IPS DF 6.9 (cell line): ENCODE measurements at regions not wholly inside any gene's neighbourhood (a gene's known extent, or its start where the extent isn't known, plus 50 kb on each side); places are given as distances from the start of the nearest gene placed in this dataset.
"Not testable (repeated sequence)": the region's sequence is repeated elsewhere in the genome, so short reads cannot be mapped to it uniquely, and the experiment has no call there.

Experiments used
- DNase-seq: peaks from one replicate; pipeline ENCODE4 v3.0.0-alpha.2; 2013; ENCODE audit warnings: low read depth, low spot score
- H3K27ac ChIP-seq: one replicate; pipeline ENCODE4 v1.5.1; 2013; ENCODE audit warnings: low read length, control low read depth
- H3K27me3 ChIP-seq: 2 replicates; pipeline ENCODE4 v1.6.1; 2013; ENCODE audit warnings: mild to moderate bottlenecking, low read length; ENCODE audit not compliant: control insufficient read depth, insufficient read depth
- H3K36me3 ChIP-seq: 2 replicates; pipeline ENCODE4 v1.6.1; 2013; ENCODE audit warnings: low read length; ENCODE audit not compliant: control insufficient read depth, insufficient read depth
- H3K4me1 ChIP-seq: 2 replicates; pipeline ENCODE4 v1.6.1; 2013; ENCODE audit warnings: low read length; ENCODE audit not compliant: control insufficient read depth, insufficient read depth
- H3K4me3 ChIP-seq: 2 replicates; pipeline ENCODE4 v1.5.1; 2013; ENCODE audit warnings: mild to moderate bottlenecking, low read length
- H3K9me3 ChIP-seq: 2 replicates; pipeline ENCODE4 v1.6.1; 2013; ENCODE audit warnings: low read length, inconsistent platforms; ENCODE audit not compliant: control insufficient read depth, insufficient read depth
- WGBS: extraction: QIAGEN DNeasy Blood & Tissue Kit; methylation state at CpG from one replicate; pipeline ENCODE4 v1.1.7; 2013; ENCODE audit warnings: mixed read lengths, missing lambda C conversion rate; ENCODE audit not compliant: insufficient read length, insufficient coverage; 5-methylcytosine and 5-hydroxymethylcytosine counted together

GRCh38 chr5:86461169-86461956, 156.4 kb upstream of the COX7C start:
- H3K27ac ChIP-seq, result no peak overlapping the region
- H3K4me1 ChIP-seq, result no peaks in the 10 kb centered on the region; the same call in none of the 2 replicates
- no peak overlapping the region for H3K4me3 ChIP-seq
- H3K9me3 ChIP-seq, result no peaks in the 10 kb centered on the region; the same call in 1 of the 2 replicates
- no CpG with 5 or more reads among the region's 4 CpGs for WGBS
- H3K36me3 ChIP-seq, result no peaks in the 10 kb centered on the region
- DNase-seq, result no peak
- no peaks in the 10 kb centered on the region for H3K27me3 ChIP-seq

- WGBS, result no CpG with 5 or more reads among the region's 2 CpGs
These were observed 154.4 kb upstream of the COX7C start for GRCh38 chr5:86463339-86463738.

GRCh38 chr5:86465052-86465838, 152.5 kb upstream of the COX7C start:
- Histone ChIP-seq H3K27ac (no peak overlapping the region), H3K4me1 (no peaks in the 10 kb centered on the region; the same call in none of the 2 replicates), H3K9me3 (no peaks in the 10 kb centered on the region; the same call in 1 of the 2 replicates), H3K27me3 (no peaks in the 10 kb centered on the region), H3K4me3 (no peak overlapping the region), H3K36me3 (no peaks in the 10 kb centered on the region)
- WGBS, result no CpG with 5 or more reads among the region's 6 CpGs
- no peak for DNase-seq

More at GRCh38 chr5:86463339-86463738, 154.4 kb upstream of the COX7C start:
- Histone ChIP-seq H3K4me1 (no peaks in the 10 kb centered on the region; the same call in none of the 2 replicates), H3K36me3 (no peaks in the 10 kb centered on the region), H3K9me3 (no peaks in the 10 kb centered on the region; the same call in 1 of the 2 replicates), H3K27ac (no peak overlapping the region), H3K27me3 (no peaks in the 10 kb centered on the region), H3K4me3 (no peak overlapping the region)
- peak; percentile 58 for DNase-seq

- H3K4me1 ChIP-seq, DNase-seq, H3K4me3 ChIP-seq, H3K9me3 ChIP-seq, H3K27me3 ChIP-seq, H3K36me3 ChIP-seq, H3K27ac ChIP-seq: not testable (repeated sequence)
- no CpG with 5 or more reads among the region's 23 CpGs for WGBS
These were observed 151.0 kb upstream of the COX7C start for GRCh38 chr5:86466721-86467120.

GRCh38 chr5:86482008-86482407, 135.7 kb upstream of the COX7C start:
- Histone ChIP-seq H3K27me3 (no peaks in the 10 kb centered on the region), H3K27ac (no peak overlapping the region), H3K9me3 (no peaks in the 10 kb centered on the region), H3K4me3 (no peak overlapping the region), H3K4me1 (no peaks in the 10 kb centered on the region), H3K36me3 (no peaks in the 10 kb centered on the region)
- DNase-seq, result no peak
- WGBS, result no CpG with 5 or more reads among the region's 2 CpGs

GRCh38 chr5:86493777-86494176, 124.0 kb upstream of the COX7C start:
- no CpG with 5 or more reads among the region's 1 CpG for WGBS
- no peak for DNase-seq
- Histone ChIP-seq H3K27me3 (no peaks in the 10 kb centered on the region), H3K36me3 (no peaks in the 10 kb centered on the region), H3K27ac (no peak overlapping the region), H3K4me3 (no peak overlapping the region), H3K4me1 (no peaks in the 10 kb centered on the region), H3K9me3 (no peaks in the 10 kb centered on the region)

- Histone ChIP-seq H3K27ac (no peak overlapping the region), H3K27me3 (no peaks in the 10 kb centered on the region), H3K36me3 (no peaks in the 10 kb centered on the region), H3K9me3 (no peaks in the 10 kb centered on the region), H3K4me3 (no peak overlapping the region), H3K4me1 (no peaks in the 10 kb centered on the region)
- DNase-seq, result no peak
- no CpG with 5 or more reads among the region's 1 CpG for WGBS
These were observed 116.8 kb upstream of the COX7C start for GRCh38 chr5:86500947-86501346.

GRCh38 chr5:86507574-86507973, 110.2 kb upstream of the COX7C start:
- H3K4me1 ChIP-seq, result no peaks in the 10 kb centered on the region
- no peak overlapping the region for H3K27ac ChIP-seq
- H3K36me3 ChIP-seq, result no peaks in the 10 kb centered on the region
- no CpG with 5 or more reads among the region's 4 CpGs for WGBS
- no peak overlapping the region for H3K4me3 ChIP-seq
- no peaks in the 10 kb centered on the region for H3K9me3 ChIP-seq
- DNase-seq, result no peak
- no peaks in the 10 kb centered on the region for H3K27me3 ChIP-seq

- H3K27me3 ChIP-seq, H3K4me1 ChIP-seq, H3K36me3 ChIP-seq, H3K27ac ChIP-seq, H3K4me3 ChIP-seq, H3K9me3 ChIP-seq, DNase-seq: not testable (repeated sequence)
- no CpG with 5 or more reads among the region's 21 CpGs for WGBS
These were observed 107.3 kb upstream of the COX7C start for GRCh38 chr5:86510330-86510915.

GRCh38 chr5:86523718-86524117, 94.0 kb upstream of the COX7C start:
- H3K27ac ChIP-seq, result no peak overlapping the region
- H3K4me3 ChIP-seq, result no peak overlapping the region
- no peaks in the 10 kb centered on the region for H3K27me3 ChIP-seq
- H3K9me3 ChIP-seq, result no peaks in the 10 kb centered on the region
- no peaks in the 10 kb centered on the region for H3K36me3 ChIP-seq
- no CpG with 5 or more reads among the region's 3 CpGs for WGBS
- DNase-seq, result no peak
- no peaks in the 10 kb centered on the region for H3K4me1 ChIP-seq
